Upper lobe of right lung (tissue), 1 donor: ENCODE measurements at regions not wholly inside any gene's neighbourhood (a gene's known extent, or its start where the extent isn't known, plus 50 kb on each side); places are given as distances from the start of the nearest gene placed in this dataset.
"Not testable (repeated sequence)": the region's sequence is repeated elsewhere in the genome, so short reads cannot be mapped to it uniquely, and the experiment has no call there.

ENCODE experiments used
- ATAC-seq: fragments of 200-7000 bp; cut with Tn5 transposase; one replicate; pipeline ENCODE4 v1.9.1; 2020; ENCODE audit warnings: mild to moderate bottlenecking, moderate library complexity
- DNase-seq: peaks from one replicate; pipeline ENCODE4 v3.0.0-alpha.2; 2020
- H3K27ac ChIP-seq: fragments of 200-600 bp; one replicate; pipeline ENCODE4 v1.8.0; 2022
- H3K27me3 ChIP-seq: fragments of 200-600 bp; one replicate; pipeline ENCODE4 v1.8.0; 2022; ENCODE audit warnings: mild to moderate bottlenecking
- H3K36me3 ChIP-seq: fragments of 200-600 bp; one replicate; pipeline ENCODE4 v1.8.0; 2022
- H3K4me1 ChIP-seq: fragments of 200-600 bp; one replicate; pipeline ENCODE4 v1.8.0; 2022
- H3K4me3 ChIP-seq: fragments of 200-600 bp; one replicate; pipeline ENCODE4 v1.8.0; 2022; ENCODE audit warnings: mild to moderate bottlenecking
- H3K9me3 ChIP-seq: fragments of 200-600 bp; one replicate; pipeline ENCODE4 v1.8.0; 2022
- CTCF ChIP-seq: fragments of 200-600 bp; IDR thresholded peaks from one replicate; pipeline ENCODE4 v1.8.0; 2022; ENCODE audit warnings: antibody characterized with exemption
- intact Hi-C: fragments of 100-400 bp; cut with DNase I; formaldehyde crosslinking; loops from one replicate; pipeline ENCODE4 v1.11.0; 2022
- donor health status: DM: no; HTN: yes; CAD: no; lungs with severe emphysema.

GRCh38 chr12:102317155-102317554 lies 119.5 kb upstream of the PMCH start:
- intact Hi-C loops: no loop called here
- no peaks in the 10 kb centered on the region for H3K36me3 ChIP-seq
- DNase-seq (no peak), ATAC-seq (no peak)
- H3K4me3 ChIP-seq: no peak overlapping the region
- H3K27ac ChIP-seq: no peak overlapping the region
- no peaks in the 10 kb centered on the region for H3K27me3 ChIP-seq
- H3K9me3 ChIP-seq: no peaks in the 10 kb centered on the region
- no peaks in the 10 kb centered on the region for H3K4me1 ChIP-seq
- TF ChIP-seq CTCF: no peak

GRCh38 chr12:102316723-102317122 lies 119.1 kb upstream of the PMCH start:
- Histone ChIP-seq H3K27me3 (no peaks in the 10 kb centered on the region), H3K4me3 (no peak overlapping the region), H3K4me1 (no peaks in the 10 kb centered on the region), H3K9me3 (no peaks in the 10 kb centered on the region), H3K36me3 (no peaks in the 10 kb centered on the region), H3K27ac (no peak overlapping the region)
- DNase-seq (no peak), ATAC-seq (no peak)
- intact Hi-C loops: no loop called here
- no peak for TF ChIP-seq CTCF

- no peak for DNase-seq
- ATAC-seq: no peak
- Histone ChIP-seq H3K4me3 (no peak overlapping the region), H3K9me3 (no peaks in the 10 kb centered on the region), H3K36me3 (no peaks in the 10 kb centered on the region), H3K27me3 (no peaks in the 10 kb centered on the region), H3K27ac (no peak overlapping the region), H3K4me1 (no peaks in the 10 kb centered on the region)
- intact Hi-C loops: no loop called here
- no peak for TF ChIP-seq CTCF
Measured at GRCh38 chr12:102314821-102315220, 117.2 kb upstream of the PMCH start.

- H3K27me3 ChIP-seq, H3K9me3 ChIP-seq, intact Hi-C loops, H3K27ac ChIP-seq, ATAC-seq, H3K36me3 ChIP-seq, H3K4me3 ChIP-seq, H3K4me1 ChIP-seq, DNase-seq: not testable (repeated sequence)
Measured at GRCh38 chr12:102313116-102313971, 115.7 kb upstream of the PMCH start.

- no peak for ATAC-seq
- H3K4me1 ChIP-seq: no peaks in the 10 kb centered on the region
- H3K9me3 ChIP-seq: no peaks in the 10 kb centered on the region
- intact Hi-C loops: no loop called here
- no peak for TF ChIP-seq CTCF
- DNase-seq: no peak
- no peak overlapping the region for H3K4me3 ChIP-seq
- no peaks in the 10 kb centered on the region for H3K27me3 ChIP-seq
- no peaks in the 10 kb centered on the region for H3K36me3 ChIP-seq
- H3K27ac ChIP-seq: no peak overlapping the region
Measured at GRCh38 chr12:102305486-102305885, 107.9 kb upstream of the PMCH start.

GRCh38 chr12:102304667-102305066 lies 107.0 kb upstream of the PMCH start:
- H3K27me3 ChIP-seq, H3K9me3 ChIP-seq, H3K27ac ChIP-seq, intact Hi-C loops, H3K4me3 ChIP-seq, H3K4me1 ChIP-seq, H3K36me3 ChIP-seq, DNase-seq, ATAC-seq: not testable (repeated sequence)

GRCh38 chr12:102302553-102302952 lies 104.9 kb upstream of the PMCH start:
- intact Hi-C loops: no loop called here

More at GRCh38 chr12:102302553-102302952, 104.9 kb upstream of the PMCH start:
- no peak for TF ChIP-seq CTCF
- ATAC-seq: no peak
- no peaks in the 10 kb centered on the region for H3K36me3 ChIP-seq
- no peaks in the 10 kb centered on the region for H3K27me3 ChIP-seq
- no peaks in the 10 kb centered on the region for H3K4me1 ChIP-seq
- no peak overlapping the region for H3K4me3 ChIP-seq
- DNase-seq: no peak
- H3K27ac ChIP-seq: no peak overlapping the region
- no peaks in the 10 kb centered on the region for H3K9me3 ChIP-seq
